GDM1 (cell line): ENCODE measurements at regions not wholly inside any gene's neighbourhood (a gene's known extent, or its start where the extent isn't known, plus 50 kb on each side); places are given as distances from the start of the nearest gene placed in this dataset.
A peak's percentile ranks its signal among the peaks of the same experiment; 100 is the strongest.

ENCODE experiments used
- DNase-seq: peaks from one replicate; lab custom pipeline; 2025; lab: John Stamatoyannopoulos, UW

DNA sequence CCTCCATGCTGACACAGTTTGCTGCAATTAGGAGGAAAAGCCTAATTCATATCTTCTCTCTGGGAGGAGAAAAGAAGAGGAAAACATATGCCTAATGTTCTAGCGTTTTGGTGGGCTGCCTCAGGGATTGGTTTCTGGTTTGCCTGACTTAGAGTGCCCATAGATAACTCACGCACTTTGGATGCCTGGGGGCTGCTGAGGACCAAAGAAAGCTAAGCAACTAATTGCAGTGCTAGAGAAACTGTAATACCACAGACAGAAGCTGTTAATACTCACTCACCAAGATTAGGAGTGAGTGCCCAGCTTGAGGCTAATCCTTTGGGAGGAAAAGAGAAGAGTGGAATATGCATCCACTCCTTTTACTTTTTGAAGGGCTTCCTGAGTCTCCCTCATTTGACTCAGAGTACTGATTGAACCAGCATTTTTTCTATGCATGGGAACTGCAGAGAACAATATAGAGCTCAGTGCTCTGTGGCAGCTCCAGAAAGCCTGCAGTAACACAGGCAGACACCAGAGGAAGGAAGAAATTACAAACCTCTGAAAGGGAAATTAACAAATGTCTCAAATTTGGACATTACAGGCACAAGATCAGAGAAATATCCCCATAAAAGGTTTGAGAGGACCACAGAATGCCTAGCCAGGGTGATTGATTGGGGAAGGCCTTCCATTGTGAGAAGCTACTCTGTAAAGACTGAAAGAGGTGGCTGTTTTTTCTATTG, 666.4 kb downstream of the OLFM4 start:
- no peak for DNase-seq

DNA sequence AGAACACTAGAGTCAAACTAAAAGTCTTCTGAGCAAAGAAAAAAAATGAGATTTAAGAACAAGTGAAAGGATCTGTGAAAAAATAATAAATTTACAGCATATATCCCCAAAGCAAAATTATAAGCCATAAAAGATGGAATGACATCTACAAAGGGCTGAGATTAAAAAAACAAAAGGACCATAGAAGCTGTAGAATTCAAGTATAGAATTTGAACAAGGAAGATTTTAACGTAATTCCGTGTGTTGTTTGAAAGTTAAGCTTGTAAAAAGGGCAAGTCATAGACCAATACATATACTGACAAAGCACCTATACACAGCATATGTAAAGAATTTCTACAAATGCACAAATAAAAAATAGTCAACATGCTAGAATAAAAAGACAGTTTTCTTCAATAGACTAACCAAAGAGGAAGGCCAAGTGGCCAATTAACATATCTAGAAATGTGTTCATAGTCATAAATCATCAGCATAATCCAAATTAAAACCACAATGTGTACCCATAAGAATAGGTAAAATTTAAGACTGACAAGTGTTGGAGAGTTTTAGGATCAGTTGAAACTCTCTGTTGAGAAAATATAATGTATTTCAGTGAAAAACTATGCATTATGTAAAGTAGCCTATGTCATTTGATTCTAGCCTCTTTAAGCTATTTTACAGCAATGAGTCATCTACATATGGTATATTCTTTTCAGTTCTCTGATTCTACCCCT, 674.9 kb downstream of the OLFM4 start:
- DNase-seq = no peak

DNA sequence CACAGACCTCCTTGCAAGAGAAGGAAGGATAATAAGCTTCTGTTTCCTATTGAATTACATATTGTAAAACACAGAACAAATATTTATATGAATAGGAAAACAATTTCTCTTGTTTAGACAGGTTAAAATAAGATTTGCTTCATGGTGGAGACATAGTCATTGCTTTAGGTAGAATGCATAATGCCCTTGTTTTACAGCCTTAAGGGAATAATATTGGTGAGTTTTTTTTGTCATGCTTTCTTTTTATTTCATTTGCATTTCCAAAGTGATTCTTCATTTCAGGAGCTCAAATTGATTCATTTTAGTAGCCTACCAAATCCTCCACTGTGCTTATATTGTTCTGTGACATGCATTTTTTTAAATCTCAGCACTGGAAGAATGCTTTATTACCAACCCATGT, 690.7 kb downstream of the OLFM4 start:
- no peak for DNase-seq

DNA sequence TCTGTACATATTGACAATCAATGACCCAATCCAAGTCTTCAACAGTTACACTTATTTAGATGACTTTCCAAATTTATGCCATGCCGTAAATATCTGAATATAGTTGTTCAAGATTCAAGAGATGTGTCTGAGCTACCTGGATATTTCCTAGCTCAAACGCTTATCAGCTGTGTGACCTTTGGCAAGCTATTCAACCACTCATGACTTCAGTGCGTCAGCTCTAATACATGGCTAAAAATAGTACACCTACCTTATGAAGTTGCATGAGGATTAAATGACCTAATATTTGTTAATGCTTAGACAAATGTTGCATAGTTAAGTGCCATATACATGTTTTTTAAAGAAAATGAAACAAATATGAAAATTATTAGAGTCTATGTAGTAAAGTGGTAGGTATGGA, 704.1 kb downstream of the OLFM4 start:
- no peak for DNase-seq

DNA sequence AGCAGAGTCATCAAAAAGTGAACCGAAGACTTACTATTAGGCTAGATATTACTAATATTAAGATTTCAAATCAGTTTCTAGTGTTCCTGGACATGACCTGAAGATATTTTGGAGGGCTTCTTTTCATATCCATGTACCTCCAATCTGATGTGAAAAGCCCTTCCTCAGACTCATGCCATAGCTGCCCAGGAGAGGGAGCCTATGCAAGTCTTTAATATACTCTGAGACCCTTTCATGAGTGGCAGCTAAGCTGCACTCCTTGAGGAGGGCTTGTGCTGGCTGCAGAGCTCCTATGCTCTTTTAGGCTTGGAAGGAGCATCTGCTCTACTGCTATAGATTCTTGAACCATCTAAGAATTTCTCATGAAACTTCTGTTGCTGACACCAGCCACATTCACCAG, 715.3 kb downstream of the OLFM4 start:
- no peak for DNase-seq

DNA sequence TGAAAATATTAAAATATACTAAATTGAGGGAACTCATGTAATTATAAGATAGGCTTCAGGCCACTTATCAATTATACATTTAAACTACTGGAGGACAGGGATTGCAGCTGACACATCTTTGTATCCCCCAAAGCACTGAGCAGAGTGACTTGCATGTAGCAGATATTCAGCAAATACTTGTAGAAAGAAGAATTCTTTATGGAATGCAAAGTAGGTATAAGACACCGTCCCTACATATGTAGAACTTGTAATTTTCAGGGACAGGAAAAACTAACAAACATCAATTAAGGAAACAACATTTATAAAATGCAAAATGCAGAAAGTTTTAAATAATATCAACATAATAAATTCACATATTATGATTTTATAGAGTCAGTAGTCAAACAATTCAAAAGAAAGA, 719.2 kb downstream of the OLFM4 start:
- DNase-seq = no peak

DNA sequence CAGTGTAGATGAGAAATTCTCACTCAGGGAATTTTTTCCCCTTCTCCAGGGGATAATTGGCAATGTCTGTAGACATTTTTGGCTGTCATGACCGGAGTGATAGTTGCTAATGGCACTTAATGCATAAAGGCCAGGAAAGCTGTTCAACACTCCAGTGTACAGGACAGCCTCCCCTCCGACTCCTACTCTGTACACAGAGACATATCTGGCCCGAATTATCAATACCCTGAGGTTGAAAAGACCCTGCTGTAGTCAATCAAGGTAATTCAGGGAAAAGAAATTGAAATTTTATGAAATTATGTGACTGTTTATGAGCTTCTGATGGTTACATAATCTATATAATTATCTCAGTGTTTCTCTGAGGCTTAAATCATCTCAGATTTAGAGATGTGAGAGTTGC, 720.7 kb downstream of the OLFM4 start:
- no peak for DNase-seq

DNA sequence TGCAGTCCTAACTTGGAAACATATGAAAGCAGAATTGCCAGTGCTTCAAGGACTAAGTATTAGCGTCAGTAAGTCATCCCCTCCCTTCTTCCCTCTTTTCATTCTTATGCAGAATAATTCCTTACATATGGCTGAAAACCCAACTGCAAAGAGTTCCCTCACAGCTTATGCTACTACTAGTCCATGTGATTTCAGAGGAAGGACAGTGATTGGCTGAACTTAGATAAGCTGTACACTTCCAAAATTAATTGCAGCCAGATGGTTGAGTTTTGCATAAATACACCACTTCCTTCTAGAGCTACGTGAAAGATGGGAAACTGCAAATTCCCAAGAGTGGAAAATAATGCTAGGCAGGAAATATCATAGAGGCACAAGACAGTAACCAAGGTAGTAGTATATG, 730.4 kb downstream of the OLFM4 start:
- DNase-seq = no peak

DNA sequence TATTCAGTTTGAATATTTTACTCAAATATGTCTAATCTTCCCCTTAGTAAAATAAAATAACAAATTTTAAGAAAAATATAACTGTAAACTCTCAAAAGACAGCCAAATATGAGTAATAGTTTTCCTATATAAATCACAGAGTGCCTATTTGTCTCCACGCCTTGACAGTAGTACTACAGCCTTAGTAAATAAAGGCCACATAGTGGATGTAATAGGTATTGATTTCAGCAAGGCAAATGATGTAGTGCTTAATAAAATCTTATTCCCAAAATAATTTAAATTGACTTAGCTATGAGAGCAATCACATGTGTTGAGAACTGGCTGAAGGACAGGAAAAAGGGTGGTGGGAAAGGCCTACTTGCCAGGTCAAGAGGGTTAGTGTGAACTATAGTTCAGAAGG, 747.2 kb downstream of the OLFM4 start:
- no peak for DNase-seq

DNA sequence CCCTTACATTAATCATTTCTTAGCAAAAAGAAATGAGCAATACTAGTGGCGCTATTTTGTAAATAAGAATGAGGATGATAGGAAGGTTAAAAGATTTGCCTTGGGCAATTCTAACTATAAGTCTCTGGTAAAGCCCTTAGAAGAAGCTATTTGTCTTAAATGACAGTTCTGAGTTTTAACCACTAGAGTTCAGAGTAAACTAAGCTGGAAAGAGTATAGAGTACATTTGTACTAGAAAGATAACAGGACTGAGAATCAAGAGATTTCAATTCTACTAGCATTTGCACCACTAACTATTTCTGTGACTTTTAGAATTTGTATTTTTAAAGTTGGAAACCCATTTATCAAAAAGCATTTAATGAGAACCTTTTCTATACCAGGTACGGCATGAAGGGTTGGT, 750.3 kb downstream of the OLFM4 start:
- DNase-seq = no peak

DNA sequence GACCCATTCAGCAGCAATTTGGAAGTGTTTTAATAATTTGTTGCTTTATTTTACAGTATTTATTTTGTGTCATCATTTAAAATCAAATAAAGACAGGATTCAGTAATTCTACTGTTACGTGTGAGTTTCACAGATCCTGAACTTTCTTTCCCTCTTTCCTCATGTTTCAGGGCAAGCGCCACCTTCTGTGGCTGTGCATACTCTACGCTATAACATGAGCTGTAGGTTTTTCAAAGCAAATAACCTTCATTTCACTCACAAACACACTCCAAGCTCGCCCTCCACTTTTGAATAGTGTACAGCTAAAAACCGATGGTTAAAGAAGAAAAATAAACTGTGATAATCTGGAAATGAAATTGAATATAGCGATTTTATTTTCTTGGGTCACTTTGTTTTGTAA, 753.3 kb downstream of the OLFM4 start:
- DNase-seq = no peak

DNA sequence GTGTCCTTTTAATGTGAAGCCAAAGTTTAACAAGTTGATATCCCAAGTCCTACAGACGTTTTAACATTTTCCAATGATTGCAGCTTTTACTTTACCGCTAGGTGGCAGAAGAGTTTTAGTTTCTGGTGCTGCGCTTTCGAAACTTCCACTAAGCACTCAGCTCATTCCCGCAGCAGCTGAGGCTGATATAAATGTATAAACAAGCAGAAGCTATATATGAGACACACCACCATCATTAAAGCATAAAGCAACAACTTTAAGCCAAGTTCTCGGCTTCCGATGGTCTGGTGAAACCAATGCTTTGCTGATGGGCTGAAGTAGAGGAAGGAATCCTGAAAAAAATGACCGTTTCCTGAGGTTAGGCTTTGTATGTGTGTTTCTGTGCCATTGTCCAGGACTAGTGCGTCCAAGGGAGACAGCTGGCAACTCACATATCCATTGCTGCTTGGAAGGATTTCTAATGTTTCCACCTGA, 753.9 kb downstream of the OLFM4 start:
- DNase-seq = peak; percentile 30

DNA sequence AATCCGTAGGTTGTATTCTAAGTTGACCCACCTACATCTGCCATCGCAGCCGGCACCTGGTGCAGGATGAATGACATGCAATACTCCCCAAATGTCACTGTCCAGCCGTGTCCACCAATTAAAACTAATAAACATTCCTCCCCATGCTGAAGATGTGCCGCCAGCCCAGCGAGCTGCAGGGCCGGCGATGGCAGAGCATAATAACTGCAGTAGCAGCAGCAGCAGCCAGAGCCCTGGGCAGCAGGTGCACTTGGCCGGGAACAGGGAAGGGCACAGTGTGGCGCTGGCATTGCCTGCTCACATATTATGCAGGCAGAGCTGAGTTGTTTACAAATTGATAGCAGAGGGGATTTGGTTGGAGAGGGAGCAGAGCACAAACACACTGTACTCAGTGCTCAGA, 754.9 kb downstream of the OLFM4 start:
- DNase-seq = no peak

DNA sequence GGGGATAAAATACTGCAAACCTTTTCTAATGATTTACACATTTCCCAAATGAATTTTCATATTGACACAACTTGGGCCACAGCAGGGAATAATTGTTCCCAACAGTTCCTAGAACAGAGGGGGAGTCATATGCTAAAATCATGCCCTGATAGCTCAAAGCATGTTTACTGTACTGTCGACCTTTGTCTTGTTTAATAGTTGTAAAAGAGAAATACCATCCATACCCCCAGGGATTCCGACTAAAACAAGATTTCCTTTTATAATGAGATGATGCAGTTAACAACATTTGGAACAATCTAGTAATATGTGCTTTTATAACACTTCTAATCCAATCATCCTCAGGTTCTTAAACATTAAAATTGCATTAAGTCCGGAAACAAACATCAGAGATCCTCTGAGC, 759.7 kb downstream of the OLFM4 start:
- no peak for DNase-seq

DNA sequence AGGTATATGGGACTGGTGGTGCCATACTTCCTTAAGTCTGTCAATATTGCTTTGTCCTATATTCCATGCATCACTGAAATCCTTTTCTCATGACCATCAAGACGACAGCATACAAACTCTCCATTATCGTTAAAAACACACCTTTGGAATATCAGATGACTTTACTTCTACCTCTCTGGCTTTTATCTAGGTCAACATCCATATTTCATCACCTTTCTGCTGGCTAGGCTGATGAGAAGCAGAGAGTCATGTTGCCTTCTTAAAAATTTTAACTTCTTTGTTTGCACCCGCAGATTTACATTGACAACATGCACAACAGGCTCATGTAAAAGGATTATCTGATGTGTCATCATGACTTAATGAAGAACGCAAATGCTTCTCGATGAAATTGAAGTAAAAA, 771.4 kb downstream of the OLFM4 start:
- no peak for DNase-seq

DNA sequence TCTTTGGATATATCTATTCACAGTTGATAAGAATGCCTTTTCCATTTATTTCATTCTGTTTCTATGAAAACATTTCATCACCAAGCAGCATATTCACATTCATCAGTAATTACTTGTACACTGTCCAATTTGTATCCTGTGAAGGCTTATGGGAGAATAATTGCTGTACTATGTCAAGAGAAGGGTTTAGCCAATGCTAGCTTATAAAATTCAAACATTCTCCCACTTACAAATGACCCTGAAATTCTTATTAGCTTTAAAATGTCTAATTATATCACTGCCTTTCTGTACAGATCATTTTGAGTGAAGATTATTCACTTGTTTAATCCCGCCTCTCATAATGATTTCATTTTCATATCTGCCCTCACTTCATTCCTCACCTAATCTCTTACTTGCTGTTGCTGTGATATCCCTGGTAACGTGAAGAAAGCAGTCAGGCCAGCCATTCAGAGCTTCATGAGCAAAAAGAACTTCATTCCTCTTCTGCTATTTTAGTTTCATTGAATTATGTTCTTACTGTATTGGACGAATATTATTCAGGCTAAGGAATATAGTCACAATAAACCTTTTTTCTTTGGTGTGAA, 778.7 kb downstream of the OLFM4 start:
- no peak for DNase-seq

DNA sequence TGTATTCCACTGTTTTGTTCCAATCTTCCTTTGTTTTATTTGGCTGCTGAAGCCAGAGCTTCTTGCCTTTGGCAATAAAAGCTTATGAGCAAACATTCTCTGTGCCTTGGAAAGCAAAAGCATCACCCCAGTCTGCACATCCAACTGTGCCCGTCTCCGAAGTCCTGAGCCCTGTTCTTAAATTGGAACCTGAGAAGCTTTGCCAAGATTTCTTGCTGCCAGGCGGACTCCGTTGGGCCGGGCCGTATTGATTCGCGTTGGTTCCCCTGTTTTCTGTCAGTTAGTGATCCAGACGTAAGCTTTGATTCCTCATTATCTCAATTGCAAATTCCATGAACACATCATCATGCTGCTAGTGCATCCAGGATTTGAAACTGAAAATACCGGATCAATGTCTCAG, 793.0 kb downstream of the OLFM4 start:
- DNase-seq = no peak

DNA sequence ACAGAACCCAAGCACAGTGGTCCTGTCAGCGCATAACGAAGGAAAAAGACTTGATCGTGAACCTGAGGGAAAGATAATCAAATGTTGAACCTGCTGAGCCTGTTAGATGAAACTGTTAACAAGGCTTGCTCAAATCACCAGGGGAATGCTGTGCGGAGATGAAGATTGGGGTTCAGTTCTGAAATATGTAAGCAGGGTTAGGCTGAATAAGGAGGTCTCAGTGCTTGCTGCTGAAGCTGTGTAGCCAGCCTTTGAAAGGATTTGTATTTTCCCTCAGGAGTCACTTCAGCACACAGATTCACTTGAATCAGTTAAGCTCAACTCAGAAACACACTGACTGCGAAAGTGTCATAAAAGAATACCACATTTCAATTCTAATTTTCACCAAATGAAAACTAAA, 793.5 kb downstream of the OLFM4 start:
- DNase-seq = no peak

DNA sequence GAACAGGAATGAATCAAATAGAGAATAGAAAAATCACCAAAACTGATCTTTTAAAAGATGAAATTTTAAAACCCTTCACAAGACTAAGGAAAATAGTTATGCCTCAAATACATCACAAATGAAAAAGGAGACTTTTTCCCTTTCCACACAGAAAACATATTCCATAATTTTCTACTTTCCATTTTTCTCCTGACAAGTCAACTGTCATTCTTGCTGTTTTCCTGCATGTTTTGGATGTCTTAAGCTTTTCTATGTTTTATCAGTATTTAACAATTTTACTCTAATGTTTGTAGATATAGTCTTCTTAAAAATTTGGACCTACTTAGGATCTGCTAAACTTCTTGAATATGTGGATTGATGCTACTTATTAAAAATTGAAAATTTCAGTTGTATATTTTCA, 810.8 kb downstream of the OLFM4 start:
- DNase-seq = no peak

DNA sequence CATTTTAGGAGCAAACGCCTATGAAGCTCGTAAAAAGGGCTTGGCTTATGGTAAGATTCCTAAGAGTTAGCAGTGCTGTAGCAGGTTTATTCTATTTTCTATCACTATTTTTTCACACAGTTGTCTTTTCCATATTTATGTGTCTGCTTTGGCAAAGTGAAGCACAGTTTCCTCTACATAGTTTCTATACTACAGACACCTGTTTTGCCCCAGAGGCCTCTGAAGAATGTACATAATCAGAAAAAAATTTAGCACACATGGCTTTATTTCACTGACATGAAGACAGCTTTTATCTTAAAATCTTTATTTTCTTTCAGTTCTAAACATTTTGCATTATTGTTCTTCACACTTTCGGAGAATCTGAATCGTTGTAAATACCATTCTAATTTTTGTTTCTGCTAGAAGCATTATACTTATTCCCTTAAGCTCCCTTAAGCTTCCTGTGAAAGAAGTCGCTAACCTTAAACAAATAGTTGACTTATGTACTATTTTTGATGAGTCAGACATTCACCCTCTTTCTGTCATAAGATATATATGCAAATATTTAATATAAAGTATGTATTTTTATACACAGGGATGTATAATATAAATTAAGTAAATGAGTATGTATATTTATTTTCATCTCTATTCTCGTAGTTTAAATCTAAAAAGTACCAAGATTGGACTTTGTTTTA, 816.0 kb downstream of the OLFM4 start:
- DNase-seq = no peak

DNA sequence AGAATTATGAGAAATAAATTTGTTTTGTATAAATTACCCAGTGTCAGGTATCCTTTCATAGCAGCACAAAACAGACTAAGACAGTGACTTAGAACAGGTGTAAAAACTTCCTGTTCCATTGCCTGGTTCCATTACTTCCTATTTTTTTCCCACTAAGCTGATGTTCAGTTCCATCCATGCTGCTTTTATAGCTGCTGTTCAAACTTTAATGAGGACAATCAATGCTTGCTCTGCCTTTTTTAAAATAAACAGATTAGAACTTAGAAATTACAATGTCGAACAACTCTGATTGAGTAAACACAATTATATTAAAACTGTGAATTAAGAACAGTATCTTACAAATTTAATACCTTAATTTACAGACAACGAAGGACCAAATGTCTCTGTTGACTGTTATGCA, 818.9 kb downstream of the OLFM4 start:
- no peak for DNase-seq

DNA sequence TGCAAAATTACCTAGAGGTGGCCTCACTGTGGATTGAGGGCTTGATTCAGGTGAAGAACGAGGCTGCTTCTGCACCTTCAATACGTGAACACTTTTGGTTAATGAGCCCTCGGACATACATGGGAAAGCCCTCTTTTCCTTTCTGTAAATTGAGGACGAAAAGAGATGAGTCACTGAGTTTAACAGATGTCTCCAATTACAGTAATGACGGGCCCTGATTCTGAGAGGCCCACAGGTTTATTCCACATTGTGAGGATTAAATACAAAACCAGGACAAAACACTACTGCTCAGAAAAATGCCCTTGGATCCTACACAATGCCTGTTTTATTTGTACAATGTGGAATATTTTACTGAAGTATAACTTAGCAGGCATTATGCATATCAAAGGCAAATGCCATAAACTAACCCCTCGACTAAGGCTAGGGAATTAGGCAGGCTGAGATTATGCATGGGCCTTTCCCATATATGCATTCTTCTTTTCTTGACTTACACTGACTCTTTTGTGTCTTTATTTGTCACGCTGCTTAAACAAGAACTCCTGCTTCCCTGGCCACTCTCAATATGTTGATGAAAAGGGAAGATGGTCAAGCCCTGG, 819.9 kb downstream of the OLFM4 start:
- no peak for DNase-seq

DNA sequence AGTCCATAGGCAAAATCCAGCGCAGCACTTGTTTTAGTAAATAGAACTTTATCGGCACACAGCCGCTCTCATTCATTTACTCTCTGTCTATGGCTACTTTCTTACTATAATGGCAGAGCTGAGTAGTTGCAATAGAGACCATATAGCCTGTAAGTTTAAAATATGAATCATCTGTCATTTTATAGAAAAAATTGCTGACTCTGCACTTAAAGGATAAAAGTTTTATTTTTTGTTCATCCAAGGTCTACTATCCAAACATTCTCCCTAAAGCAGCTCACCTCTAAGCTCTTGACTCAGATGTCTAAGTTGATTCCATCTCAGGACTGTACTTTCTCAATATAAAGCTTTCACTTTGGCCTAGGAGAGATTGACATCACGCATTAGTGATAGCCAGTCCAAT, 825.7 kb downstream of the OLFM4 start:
- DNase-seq = no peak
